Choroid plexus epithelial cell (primary cell): ENCODE measurements at regions not wholly inside any gene's neighbourhood (a gene's known extent, or its start where the extent isn't known, plus 50 kb on each side); places are given as distances from the start of the nearest gene placed in this dataset.
A peak's percentile ranks its signal among the peaks of the same experiment; 100 is the strongest.

Experiments
- DNase-seq: peaks from one replicate; pipeline ENCODE4 v3.0.0-alpha.2; 2010; ENCODE audit warnings: low read depth
- H3K4me3 ChIP-seq: 2 replicates; pipeline ENCODE4 v1.5.1; 2011; ENCODE audit warnings: low read depth, mild to moderate bottlenecking, control low read depth, low read length, moderate library complexity
- TF ChIP-seq, protein P1 (sequence below): conservative IDR thresholded peaks from 2 replicates; pipeline ENCODE4 v1.5.1; 2011; ENCODE audit warnings: low read depth, mild to moderate bottlenecking, control low read depth, inconsistent platforms, low read length, moderate library complexity

DNA sequence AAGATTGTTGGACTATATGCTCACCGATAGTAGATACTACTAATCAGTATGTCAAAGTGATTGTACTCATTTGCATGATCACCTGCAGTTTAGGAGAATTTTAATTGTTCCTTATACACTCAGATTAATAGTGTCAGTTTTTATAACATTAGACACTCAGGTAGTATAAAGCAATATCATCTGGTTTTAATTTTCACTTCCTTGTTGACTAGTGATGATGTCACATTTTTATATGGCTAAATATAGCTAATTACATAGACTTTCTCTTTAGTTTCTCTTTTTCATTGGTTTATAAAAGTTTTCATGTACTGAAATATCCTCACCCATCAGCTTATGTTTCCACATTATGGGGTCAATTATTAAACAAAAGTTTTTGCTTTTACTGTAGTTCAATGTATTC is 1332.4 kb upstream of the ADGRL2 start:
- no peak overlapping the region for H3K4me3 ChIP-seq
- TF ChIP-seq, protein P1, sequence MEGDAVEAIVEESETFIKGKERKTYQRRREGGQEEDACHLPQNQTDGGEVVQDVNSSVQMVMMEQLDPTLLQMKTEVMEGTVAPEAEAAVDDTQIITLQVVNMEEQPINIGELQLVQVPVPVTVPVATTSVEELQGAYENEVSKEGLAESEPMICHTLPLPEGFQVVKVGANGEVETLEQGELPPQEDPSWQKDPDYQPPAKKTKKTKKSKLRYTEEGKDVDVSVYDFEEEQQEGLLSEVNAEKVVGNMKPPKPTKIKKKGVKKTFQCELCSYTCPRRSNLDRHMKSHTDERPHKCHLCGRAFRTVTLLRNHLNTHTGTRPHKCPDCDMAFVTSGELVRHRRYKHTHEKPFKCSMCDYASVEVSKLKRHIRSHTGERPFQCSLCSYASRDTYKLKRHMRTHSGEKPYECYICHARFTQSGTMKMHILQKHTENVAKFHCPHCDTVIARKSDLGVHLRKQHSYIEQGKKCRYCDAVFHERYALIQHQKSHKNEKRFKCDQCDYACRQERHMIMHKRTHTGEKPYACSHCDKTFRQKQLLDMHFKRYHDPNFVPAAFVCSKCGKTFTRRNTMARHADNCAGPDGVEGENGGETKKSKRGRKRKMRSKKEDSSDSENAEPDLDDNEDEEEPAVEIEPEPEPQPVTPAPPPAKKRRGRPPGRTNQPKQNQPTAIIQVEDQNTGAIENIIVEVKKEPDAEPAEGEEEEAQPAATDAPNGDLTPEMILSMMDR: no peak
- DNase-seq: no peak

DNA sequence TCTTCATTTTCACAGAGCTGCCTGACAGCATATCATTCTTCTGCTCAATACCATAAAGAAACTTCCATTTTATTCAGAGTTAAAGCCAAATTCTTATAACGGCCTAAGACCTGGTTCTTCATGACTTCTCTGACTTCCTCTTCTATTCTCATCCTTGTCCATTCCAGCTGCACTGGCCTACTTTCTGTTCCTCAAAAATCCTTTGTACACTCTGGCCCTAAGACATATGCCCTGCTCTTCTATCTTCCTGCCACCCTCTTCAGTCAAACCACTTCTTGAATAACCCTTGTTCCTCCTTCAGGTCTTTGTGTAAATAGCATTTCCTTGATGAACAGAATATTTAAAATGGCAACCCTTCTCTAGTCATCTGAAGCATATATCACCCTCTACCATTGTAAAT is 1338.7 kb upstream of the ADGRL2 start:
- TF ChIP-seq, protein P1: no peak

DNA sequence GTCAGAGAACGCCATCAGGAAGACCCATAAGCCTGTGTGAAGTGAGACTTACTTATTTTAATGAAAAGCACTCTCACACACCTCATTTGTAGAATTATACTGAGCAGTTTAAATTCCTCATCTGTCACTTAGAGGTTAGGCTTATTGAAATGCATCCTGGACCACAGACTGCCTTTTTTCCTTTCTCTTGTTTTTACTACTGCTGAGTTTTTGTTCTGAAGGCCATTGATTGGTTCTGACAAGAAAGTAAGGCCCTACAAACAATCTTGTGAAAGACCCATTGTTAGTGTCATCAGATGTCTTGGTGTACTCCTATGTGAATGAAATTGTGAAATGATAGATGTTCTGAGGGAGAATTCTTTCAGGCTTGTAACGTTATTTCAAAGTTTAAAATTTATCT is 1343.3 kb upstream of the ADGRL2 start:
- TF ChIP-seq, protein P1: no peak
- H3K4me3 ChIP-seq: no peak overlapping the region
- no peak for DNase-seq

More for the DNA sequence above, 1338.7 kb upstream of the ADGRL2 start:
- no peak overlapping the region for H3K4me3 ChIP-seq
- no peak for DNase-seq

DNA sequence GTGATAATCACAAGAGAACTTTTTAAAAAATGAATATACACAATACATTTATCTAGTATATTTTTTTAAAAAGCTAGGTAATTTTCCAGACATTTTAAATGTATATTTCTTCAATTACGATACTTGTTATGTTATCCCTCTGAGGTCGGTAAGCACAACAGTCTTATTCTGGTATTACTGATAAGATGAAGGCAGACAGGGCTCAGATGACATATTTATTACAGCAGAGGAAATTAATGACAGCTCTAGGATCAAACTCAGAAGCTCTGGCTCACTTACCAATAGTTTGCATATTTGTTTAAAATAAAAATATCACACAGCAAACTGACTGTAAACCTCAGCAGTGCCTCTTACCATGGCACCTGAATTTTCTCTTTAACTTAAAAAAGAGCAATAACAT is 1347.0 kb upstream of the ADGRL2 start:
- no peak for DNase-seq
- no peak overlapping the region for H3K4me3 ChIP-seq
- TF ChIP-seq, protein P1: no peak

DNA sequence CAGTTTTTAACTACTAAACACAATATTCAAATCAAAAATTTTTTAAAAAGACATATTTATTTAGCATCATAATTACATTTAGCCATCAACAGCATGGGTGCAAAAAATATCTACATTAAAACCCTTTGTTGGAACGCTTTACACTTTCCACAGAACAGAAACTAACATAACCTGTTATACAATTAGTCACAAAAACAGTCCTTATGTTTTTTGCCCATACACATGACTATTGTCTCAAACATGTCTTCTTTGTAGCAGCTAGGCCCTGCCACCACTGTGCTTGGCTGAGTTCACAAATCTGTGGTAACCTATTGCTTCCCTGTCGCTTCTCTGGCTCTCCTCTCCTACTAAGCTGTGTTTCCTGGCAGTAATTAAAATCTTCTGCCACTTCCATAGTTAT is 1350.0 kb upstream of the ADGRL2 start:
- no peak for DNase-seq
- TF ChIP-seq, protein P1: no peak
- no peak overlapping the region for H3K4me3 ChIP-seq

DNA sequence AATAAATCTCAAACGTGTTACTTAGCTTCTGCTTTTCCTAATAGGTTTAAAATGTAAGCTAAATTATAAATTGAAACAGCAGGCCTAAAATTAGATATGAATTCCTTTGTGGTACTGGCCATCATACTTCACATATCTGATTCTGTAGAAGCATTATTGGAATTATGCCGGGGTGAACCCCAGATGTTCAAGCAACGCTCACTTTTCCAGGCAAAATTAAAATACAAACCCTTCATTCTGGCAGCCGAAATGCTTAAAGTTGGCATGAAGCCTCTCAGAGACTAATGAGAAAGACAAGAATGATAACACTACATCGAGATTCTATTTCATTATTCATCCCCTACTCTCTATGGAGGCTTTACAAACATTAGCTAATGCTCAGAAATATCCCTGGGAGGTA is 1352.7 kb upstream of the ADGRL2 start:
- peak; percentile 4 for DNase-seq
- TF ChIP-seq, protein P1: no peak
- H3K4me3 ChIP-seq: no peak overlapping the region

DNA sequence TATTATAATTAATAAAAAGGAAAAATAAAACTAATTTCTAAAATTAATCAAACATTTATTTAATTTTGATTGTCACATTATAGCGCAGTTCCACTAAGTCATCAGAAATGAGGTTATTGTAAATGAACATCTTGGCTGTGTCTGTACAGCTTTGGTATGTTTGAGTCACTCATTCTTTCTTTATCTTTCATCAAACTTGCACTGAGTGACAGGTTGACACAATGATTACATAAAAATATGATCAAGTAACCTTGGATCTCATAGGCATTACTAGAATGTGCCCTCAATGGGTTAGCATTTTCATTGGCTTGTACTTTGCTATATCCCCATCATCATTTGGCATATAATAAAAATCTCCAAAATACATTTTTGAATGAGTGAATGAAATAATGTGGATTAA is 1353.2 kb upstream of the ADGRL2 start:
- TF ChIP-seq, protein P1: no peak
- no peak for DNase-seq
- H3K4me3 ChIP-seq: no peak overlapping the region
